Pulmonary artery endothelial cell (primary cell): ENCODE measurements at regions not wholly inside any gene's neighbourhood (a gene's known extent, or its start where the extent isn't known, plus 50 kb on each side); places are given as distances from the start of the nearest gene placed in this dataset.
A peak's percentile ranks its signal among the peaks of the same experiment; 100 is the strongest.
"Not testable (repeated sequence)": the region's sequence is repeated elsewhere in the genome, so short reads cannot be mapped to it uniquely, and the experiment has no call there.

ENCODE experiments used
- DNase-seq: peaks from one replicate; pipeline ENCODE4 v3.0.0-alpha.2; 2011; ENCODE audit warnings: low read depth, low spot score

- no peak for DNase-seq
These were observed 58.1 kb downstream of the NPAP1 start for GRCh38 chr15:24733659-24734058.

DNA sequence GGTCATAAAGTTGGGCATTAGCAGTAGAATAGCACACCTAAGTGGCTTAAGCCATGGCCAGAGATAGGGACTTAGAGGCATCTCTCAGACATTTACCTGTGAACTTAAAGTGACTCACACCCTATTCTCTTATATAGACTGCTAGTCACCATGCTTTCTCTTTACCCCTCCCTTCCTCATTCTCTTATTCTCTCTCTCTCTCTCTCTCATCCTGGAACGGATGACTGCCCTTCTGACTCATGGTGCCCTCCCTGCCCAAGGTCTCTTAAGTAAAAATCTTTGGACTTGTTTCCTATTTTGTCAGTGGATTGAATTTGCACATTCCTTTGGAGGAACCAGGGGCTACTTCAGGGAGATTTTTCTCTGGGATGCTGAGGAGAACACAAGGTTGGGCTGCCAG, 58.8 kb downstream of the NPAP1 start:
- no peak for DNase-seq

GRCh38 chr15:24745290-24745689, 69.7 kb downstream of the NPAP1 start:
- no peak for DNase-seq

- no peak for DNase-seq
These were observed 70.5 kb downstream of the NPAP1 start for GRCh38 chr15:24746094-24746493.

DNA sequence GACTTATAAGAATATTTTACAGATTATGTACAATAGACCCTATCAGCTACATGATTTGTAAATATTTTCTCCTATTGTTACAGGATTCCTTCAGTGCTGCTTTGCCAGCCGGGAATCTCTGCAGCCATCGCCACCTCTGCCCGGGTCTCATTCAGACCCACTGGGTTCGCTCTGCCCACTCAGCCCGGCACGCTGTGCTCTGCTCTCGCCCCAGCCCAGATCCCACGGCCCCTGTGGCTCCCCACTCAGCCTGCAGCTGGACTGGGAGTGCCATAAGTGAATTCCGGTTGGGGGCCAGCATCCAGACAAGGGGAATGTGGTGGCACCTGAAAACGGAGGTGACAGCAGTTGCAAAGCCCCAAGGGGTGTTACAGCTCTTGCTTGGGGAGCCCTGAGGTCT, 71.8 kb downstream of the NPAP1 start:
- no peak for DNase-seq

GRCh38 chr15:24748812-24749439, 73.4 kb downstream of the NPAP1 start:
- no peak for DNase-seq

DNA sequence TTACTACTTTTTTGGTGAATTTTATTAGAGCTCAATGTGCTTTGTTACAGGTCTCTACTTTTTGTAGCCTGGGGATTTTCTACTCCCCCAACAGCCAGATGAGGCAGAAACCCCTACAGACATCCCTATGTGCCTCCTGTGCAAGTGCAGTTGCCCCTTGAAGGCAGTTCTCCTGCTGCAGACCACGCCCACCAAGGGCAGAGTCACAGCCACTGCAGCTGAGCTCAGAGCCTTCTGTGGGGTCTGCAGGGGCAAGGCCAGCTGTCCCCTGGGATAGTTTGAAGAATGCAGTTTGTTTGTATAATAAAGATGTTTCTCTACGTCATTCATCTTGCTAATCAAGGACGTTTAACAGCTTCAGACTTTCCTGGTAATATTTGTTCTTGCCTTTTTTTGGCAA, 76.8 kb downstream of the NPAP1 start:
- no peak for DNase-seq

DNA sequence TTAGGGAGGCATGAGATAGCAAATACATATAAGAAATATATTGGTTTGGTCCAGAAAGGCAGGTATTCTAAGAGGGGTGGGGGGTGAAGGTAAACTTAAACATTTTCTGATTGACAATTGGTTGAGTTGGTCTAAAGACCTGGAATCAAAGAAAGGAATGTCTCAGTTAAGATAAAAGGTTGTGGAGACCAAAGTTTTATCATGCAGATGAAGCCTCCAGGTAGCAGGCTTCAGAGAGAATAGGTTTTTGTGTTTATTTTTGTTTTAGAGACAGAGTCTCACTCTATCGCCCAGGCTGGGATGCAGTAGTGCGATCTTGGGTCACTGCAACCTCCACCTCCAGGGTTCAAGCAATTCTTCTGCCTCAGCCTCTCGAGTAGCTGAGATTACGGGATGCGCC, 80.5 kb downstream of the NPAP1 start:
- DNase-seq = no peak

DNA sequence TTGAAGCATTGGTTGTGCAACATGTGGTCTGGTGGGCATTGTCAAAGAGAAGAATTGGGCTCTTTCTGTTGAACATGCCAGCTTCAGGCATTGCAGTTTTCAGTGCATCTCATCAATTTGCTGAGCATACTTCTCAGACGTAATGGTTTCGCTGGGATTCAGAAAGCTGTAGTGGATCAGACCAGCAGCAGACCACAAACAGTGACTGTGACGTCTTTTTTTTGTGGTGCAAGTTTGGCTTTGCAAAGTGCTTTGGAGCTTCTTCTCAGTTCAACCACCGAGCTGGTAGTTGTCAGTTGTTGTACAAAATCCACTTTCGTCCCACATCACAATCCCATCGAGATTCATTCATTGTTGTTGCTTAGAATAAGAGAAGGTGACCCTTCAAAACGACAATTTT, 84.5 kb downstream of the NPAP1 start:
- DNase-seq = no peak

- DNase-seq = no peak
These were observed 86.2 kb downstream of the NPAP1 start for GRCh38 chr15:24761704-24762302.

DNA sequence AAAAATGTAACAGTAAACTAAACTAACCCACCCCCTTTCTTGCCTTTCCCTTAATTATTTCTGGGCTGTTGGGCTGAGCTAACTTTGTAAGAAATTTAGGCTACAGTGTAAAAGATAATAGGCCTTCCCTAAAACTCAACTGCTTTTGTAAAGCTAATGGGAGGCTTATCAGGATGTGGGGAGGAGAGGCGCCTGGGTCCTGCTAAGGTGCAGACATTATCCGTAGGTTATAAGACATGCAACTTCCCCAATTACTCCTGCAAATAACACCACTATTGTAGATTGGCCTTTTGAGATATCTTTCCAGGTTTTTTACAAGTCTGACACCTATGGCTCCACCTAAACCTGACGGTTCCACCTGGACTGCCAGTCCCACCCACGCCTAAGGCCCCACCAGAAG, 88.3 kb downstream of the NPAP1 start:
- DNase-seq = no peak

GRCh38 chr15:24764375-24765171, 89.0 kb downstream of the NPAP1 start:
- DNase-seq = no peak

DNA sequence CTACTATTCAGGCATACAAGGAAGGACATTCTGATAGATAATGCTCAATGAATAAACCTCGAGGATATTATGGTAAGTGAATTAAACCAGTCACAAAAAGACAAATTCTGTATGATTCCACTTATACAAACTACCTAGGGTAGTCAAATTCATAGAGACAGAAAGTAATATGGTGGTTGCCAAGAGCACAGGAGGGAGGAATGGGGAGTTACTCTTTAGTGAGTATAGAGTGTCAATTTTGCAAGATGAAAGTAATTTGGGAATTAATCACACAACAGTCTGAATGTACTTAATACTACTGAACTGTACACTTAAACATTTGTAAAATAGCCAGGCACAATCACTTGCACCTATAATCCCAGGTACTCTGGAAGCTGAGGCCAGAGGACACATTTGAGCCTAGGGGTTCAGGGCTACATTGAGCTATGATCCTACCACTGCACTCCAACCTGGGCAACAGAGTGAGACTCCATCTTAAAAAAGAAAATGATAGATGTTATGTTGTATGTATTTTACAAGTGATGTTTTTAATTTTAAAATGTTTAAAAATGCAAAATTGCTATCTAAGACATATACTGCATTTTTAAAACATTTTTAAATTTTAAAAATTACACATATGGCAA, 91.0 kb downstream of the NPAP1 start:
- DNase-seq = no peak

- DNase-seq = no peak
These were observed 96.7 kb downstream of the NPAP1 start for GRCh38 chr15:24772266-24772665.

DNA sequence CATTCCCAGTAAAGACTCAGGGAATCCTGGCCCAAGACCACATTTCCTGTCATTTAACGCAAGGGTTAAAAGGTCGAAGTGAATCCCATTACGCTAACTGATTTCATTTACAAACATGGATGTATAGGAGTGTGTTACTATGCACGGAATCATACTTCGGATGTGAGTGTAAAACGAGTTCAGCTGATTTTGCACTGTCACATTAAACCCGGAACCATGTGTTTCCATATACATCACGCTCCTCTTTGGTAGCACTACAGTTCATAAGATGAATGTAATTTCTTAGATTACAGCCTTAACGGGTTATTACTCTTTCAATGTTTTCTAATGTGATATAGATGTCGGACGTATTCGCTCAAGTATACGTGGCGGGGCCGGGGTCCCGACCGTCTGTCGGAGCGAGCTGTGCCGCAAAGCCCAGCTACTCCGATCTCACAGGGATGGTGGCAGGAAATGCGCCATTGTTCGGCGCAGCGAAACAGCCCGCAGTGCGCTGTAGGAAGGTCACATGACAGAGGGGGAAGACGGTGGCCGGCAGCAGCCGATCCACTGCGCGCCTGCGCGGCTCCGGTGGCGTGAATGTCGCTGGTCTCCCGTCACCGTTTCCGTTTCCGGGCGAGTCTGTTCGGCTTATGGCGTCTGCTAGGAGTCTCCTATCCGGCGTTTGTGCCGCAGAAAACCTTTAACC, 97.3 kb downstream of the NPAP1 start:
- DNase-seq = peak; percentile 27

DNA sequence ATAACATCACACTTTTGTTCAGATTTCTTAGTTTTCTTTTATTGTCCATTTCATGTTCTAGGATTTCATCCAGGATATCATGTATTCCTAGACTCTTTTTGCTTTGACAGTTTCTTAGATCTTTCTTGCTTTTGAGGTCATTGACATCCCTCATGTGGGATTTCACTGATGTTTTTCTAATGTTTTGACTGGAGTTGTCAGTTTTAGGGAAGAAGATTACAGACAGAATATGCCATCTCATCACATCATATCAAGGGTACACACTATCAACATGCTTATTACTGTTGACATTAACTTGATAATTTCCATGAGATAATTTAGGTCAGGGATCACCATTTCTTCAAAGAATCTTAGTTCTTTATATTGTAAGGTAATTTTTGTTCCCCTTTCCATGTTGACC, 101.7 kb downstream of the NPAP1 start:
- DNase-seq = no peak

DNA sequence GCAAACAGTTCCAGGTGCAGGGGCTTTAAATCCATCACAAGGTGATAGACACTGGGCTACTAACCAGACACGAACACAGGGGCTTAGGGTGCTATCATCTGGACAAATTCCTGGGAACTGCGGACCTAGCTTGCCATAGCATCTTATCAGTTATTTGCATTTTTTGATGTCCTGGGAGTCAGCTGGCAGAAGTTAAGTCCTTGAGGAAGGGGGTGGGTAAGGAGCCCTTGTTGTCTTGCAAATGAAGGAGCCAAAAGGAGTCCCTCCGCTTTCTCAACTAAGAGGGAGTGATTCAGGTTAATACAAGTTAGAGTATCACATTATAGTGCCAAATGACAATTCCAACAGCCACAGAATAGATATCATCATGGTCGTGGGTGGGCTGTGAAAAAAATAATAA, 108.9 kb downstream of the NPAP1 start:
- DNase-seq = no peak

DNA sequence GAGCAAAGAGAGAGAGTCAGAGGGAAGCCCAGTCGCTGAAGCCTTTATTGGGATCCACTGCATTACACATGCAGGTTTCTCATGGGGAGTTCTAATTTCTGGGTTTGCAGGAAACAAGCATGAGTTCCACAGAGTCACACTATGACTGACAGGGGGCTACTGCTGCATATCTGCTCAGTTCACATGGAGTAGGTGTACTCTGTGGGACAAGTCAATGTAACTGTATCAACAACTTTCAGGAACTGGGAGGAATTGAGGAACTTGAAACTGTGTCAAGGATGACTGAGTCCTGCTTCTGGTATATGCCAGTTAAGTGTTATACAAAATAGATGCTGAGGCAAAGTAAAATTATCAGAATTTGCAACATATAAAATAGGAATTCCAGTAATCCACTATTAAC, 110.8 kb downstream of the NPAP1 start:
- no peak for DNase-seq

GRCh38 chr15:24802624-24803023, 127.0 kb downstream of the NPAP1 start:
- DNase-seq = not testable (repeated sequence)

DNA sequence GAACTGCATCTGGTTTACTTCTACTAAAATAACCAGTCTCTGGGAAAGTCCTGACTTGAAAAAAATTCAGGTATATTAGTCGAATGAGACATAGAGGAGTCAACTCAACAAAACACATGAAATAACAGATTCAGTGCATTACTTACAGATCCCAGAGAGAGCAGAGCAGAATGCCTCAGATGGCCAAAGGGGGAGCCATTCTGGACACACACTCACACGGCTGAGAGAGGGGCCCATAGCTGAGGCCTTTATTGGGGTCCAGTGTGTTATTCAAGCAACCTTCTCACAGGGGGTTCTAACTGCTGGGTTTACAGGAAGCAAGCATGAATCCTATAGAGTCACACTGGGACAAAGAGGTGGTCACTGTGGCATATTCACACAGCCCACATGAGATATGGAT, 135.1 kb upstream of the SNRPN start:
- DNase-seq = no peak

- DNase-seq = no peak
These were observed 131.3 kb upstream of the SNRPN start for GRCh38 chr15:24823473-24823872.

DNA sequence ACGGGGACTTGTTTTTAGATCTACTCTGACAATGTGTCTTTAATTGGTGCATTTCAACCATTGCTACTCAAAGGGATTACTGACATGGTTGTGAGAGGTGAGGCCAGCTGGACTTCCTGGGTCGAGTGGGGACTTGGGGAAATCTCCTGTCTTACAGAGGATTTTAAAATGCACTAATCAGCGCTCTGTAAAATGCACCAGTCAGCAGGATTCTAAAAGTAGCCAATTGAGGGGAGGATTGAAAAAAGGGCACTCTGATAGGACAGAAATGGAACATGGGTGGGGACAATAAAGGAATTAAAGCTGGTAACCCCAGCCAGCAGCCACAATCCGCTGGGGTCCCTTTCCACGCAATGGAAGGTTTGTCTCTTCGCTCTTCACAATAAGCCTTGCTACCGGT, 122.5 kb upstream of the SNRPN start:
- DNase-seq = no peak
